IPS-NIHi7 (cell line): ENCODE measurements at regions not wholly inside any gene's neighbourhood (a gene's known extent, or its start where the extent isn't known, plus 50 kb on each side); places are given as distances from the start of the nearest gene placed in this dataset.
"Not testable (repeated sequence)": the region's sequence is repeated elsewhere in the genome, so short reads cannot be mapped to it uniquely, and the experiment has no call there.

Source experiments
- DNase-seq: peaks from one replicate; pipeline ENCODE4 v3.0.0; 2012; ENCODE audit warnings: mixed read lengths; ENCODE audit errors: extremely low spot score

DNA sequence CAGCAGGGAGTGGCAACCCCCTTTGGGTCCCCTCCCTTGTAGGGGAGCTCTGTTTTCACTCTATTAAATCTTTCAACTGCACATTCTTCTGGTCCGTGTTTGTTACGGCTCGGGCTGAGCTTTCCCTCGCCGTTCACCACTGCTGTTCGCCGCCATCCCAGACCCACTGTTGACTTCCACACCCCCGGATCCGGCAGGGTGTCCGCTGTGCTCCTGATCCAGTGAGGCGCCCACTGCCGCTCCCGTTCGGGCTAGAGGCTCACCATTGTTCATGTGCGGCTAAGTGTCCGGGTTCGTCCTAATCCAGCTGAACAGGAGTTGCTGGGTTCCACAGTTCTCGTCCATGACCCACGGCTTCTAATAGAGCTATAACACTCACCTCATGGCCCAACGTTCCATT lies 408.1 kb downstream of the KCNJ2 start:
- no peak for DNase-seq

- DNase-seq: no peak
These were observed 412.1 kb downstream of the KCNJ2 start for GRCh38 chr17:70581459-70581858.

GRCh38 chr17:70582777-70583176 lies 413.4 kb downstream of the KCNJ2 start:
- DNase-seq: no peak

GRCh38 chr17:70584255-70584654 lies 414.9 kb downstream of the KCNJ2 start:
- no peak for DNase-seq

DNA sequence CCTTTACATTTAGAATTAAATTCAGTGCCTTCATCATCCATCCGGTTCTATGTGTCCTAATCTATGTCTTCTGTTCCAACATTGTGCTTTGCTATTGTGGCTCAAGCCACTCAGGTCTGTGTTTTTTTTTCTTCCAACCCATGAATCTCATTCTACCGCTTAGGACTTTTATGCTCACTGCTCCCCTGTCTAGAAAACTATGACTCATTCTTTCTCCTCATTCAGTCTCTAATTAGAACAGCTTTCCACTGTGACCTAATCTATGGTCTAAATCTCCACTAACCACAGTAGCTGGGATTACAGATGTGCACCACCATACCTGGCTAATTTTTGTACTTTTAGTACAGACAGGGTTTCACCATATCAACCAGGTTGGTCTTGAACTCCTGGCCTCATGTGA lies 418.7 kb downstream of the KCNJ2 start:
- no peak for DNase-seq

- DNase-seq: no peak
These were observed 428.4 kb downstream of the KCNJ2 start for GRCh38 chr17:70597774-70598173.

DNA sequence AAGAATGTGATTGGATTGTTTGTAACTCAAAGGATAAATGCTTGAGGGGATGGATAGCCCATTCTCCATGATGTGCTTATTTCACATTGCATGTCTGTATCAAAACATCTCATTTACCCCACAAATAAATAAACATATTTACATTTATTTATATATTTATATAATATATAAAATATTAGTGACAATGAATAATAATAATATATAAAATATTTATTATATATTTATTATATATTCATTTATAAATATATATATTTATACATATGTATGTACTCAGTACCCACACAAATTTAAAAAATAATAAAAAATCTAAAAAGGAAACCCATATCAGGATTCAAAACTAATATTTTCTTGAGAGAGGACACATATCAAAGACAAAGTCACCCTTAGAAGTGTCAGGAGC lies 429.9 kb downstream of the KCNJ2 start:
- no peak for DNase-seq

DNA sequence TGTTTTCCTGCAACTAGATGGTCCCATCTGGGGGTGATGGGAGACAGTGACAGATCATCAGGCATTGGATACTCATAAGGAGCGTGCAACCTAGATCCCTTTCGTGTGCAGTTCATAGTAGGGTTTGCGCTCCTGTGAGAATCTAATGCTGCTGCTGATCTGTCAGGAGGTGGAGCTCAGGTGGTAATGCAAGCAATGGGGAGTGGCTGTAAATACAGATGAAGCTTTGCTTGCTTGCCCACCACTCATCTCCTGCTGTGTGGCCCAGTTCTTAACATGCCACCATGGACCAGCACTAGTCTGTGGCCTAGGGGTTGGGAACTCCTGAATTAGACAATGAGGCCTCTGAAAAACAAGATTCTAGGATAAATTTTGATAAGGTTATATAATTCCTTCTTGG lies 430.6 kb downstream of the KCNJ2 start:
- not testable (repeated sequence) for DNase-seq

DNA sequence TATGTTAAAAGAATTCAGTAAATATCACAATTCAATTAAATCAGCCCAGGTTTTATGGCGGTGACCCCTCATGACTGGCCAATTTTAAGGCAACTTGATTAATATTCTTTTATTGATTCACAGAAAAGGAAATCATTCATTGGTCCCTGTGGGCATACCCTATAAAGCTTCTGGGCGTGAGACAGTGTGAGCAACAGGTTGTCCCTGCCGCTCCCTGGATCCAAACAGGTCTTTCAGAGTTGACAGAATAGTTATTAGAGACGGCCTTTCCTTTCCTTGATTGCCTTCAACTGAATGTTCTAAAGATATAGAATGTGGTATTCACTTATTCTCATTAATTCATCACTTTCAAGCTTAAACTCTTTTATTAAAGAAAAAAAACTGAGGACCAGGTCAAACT lies 433.9 kb downstream of the KCNJ2 start:
- no peak for DNase-seq

DNA sequence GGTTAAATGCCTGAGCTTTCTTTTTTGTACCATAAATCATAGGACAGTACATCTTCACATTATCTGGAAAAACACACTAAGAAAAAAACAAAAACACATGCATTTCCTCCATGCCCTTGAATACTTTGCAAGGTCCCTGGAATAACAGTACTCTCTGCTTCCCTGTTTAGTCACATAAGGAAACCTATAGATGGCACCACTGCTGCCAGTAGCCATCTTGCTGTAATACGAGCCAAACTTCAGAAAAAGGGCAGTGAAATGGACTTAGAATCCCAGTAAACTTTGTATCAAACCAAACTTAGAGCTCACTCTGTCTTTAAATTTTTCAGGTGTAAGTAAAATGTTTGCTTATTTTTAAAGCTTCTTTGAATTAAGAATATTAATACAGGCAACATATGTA lies 435.5 kb downstream of the KCNJ2 start:
- peak; percentile 42 for DNase-seq

- no peak for DNase-seq
These were observed 436.8 kb downstream of the KCNJ2 start for GRCh38 chr17:70606086-70606485.

DNA sequence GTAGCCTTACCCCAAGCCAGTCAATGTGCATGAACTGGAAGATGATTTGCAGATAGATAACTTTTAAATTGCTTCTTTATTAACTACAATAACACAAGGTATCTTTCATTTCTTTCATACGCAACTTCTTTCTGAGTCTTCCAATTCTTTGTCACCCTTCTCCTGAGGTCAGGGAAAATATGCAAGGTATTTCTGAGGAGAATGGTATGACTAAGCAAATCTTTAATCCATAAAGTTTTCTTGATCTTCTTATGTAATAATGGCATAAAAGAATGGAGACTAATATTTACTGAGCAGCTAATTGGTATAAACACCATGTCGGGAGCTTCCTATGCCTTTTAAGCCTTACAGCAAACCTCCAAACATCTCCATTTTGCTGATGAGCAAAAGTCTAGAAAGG lies 438.9 kb downstream of the KCNJ2 start:
- no peak for DNase-seq

DNA sequence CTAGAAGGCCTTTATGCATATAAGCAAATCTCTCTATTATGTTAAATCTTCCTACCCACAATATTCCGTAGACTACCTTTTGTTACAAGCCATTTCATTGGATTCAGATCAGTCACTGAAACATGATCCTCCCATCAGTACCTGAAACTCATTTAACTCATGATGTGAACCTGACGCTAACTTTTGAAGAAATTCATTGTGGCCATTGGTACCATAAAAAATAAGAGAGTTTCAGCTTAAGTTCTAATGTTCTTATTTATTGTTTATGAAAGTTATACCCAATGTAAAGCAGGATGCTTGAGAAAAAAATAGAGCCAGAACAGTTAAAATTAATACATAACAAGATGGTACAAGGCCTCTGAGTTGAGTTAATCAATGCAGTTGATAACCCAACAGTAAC lies 439.6 kb downstream of the KCNJ2 start:
- no peak for DNase-seq

- no peak for DNase-seq
These were observed 440.2 kb downstream of the KCNJ2 start for GRCh38 chr17:70609566-70609965.

- no peak for DNase-seq
These were observed 440.8 kb downstream of the KCNJ2 start for GRCh38 chr17:70610161-70610560.

DNA sequence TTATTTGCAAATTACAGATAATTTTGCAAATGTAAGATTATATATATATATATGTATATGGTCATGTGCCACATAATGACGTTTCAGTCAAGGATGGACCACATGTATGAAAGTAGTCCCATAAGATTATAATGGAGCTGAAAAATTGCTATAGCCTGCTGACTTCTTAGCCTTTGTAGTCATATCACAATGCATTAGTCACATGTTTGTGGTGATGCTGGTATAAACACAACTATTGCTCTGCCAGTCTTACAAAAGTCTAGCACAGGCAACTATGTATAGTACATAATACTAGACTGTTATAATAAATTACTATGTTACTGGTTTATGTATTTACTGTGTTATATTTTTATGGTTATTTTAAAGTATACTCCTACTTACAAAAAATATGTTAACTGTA lies 444.3 kb downstream of the KCNJ2 start:
- no peak for DNase-seq

- no peak for DNase-seq
These were observed 446.5 kb downstream of the KCNJ2 start for GRCh38 chr17:70615831-70616230.

DNA sequence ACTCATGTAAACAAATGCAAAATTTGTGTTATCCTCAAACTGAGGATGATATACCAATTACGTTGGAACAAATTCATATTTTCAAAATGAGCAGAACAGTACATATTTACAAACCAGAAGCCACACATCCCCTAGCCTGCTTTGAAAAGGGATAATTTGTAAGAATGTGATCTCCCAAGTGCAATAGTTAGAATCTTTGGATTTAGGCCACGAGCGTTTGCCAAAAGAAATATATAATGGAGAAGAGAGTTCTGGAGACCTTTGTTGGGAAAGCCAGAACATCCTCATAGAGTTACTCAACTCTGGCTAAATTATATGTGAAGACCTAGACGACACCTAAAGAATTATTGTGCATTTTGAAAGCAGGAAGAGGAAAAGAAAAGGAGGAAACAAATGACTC lies 449.3 kb downstream of the KCNJ2 start:
- no peak for DNase-seq

GRCh38 chr17:70621566-70621965 lies 452.2 kb downstream of the KCNJ2 start:
- DNase-seq: no peak

DNA sequence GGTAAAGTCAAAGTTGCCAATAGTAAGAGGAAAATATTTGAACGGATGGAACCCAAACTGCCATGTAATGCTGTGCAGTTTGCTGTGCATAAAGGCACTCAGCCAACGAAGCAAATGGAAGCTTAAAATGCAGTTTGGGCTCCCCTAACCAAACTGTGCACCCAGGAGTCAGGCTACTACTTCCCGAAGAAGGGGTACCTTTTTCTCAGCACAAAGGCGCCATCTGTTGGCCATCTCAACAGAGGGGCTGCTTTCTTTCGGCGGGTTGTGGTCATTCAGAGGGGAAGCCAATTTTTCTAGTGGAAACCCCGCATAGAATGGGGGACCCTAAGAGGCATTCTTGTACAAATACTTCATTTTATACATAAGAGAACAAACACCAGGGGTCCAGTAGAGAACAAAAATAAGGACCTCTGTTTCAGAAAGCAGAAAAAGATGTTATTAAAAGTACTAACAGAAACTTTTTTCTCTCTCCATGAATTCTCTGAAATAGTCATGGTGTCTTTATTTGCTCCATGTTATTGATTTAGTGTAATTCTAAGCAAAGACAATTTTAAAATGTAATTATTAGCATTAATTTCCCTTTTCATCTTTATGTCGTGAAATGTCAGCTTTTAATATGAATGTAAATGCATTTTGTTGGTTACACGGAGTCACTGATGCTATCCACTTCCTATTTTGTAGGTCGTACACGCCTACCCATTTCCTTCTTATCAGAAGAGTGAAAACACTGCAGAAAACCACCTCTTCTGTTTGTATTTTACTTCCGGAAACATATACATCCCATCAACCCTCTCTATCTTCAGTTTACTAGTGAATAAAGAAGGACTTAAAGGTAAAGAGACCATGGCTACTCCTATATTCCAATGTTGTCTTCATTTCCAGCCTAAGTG lies 453.3 kb downstream of the KCNJ2 start:
- peak; percentile 62 for DNase-seq

DNA sequence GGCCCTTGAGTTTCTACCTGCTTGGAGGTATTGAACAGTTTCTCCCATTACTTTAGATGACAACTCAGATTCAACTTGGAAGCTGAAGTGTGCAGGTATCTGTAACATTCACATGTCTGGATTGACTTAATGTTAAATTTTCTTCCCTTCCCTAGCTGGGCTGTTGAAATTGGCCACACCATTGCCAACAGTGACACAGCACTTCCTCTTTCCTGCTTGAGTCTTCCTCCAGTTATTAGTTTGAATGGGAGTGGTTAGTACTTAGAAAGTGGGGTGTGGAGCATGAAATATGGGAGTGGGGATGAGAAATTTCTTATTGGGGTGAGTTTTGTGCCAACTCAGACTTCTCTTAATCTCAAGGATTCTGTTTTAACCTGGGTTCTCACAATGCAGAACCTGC lies 454.9 kb downstream of the KCNJ2 start:
- no peak for DNase-seq

DNA sequence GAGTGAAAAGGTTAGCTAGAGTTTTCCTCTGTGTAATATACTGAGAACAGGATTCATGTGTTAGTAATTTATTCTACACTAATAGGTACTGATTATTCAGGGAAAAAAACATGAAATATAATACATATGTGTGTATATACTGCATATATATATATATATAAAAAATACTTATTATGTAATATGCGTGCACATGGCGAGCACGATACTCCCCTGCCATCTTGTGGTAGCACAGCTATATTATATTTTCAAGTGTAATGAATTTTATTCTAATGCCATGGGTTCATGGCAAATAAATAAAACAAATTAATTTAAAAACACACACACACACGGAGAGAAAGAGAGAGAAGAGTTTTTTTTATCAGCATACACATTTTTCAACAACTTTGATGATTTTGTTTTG lies 460.6 kb downstream of the KCNJ2 start:
- DNase-seq: no peak

GRCh38 chr17:70636517-70637133 lies 467.3 kb downstream of the KCNJ2 start:
- peak; percentile 28 for DNase-seq
